ENCODE measurements at regions not wholly inside any gene's neighbourhood (a gene's known extent, or its start where the extent isn't known, plus 50 kb on each side); places are given as distances from the start of the nearest gene placed in this dataset.

GRCh38 chr10:104574838-104575237 is 66.3 kb upstream of the SORCS3 start:
- TF ChIP-seq CTCF (conservative IDR thresholded peaks at IDR 0.05) = no peak
- TF ChIP-seq ZFX (IDR thresholded peaks at IDR 0.05) = no peak

Data from C4-2B (cell line).